ENCODE measurements at regions not wholly inside any gene's neighbourhood (a gene's known extent, or its start where the extent isn't known, plus 50 kb on each side); places are given as distances from the start of the nearest gene placed in this dataset.

DNA sequence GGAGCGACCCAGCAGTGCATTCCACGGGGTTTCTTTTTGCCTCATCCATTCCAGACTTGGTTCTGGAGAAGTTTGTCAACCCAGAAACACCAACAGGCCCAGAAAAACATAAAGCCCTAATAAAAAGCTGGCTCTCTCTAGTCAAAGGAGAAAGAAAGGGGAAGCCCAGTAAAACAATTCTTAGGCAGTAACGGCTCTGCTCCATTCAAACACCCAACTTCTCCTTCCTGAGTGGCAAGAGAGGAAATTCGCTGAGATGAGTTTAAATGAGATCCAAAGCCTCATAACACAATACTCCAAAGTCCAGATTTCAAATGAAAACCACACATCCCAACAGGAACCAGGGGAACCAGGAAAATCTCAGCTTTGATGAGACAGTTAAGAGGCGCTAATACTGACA lies 179.9 kb downstream of the RPIA start:
- no peak for TF ChIP-seq POLR2A (IDR thresholded peaks at IDR 0.05)
- TF ChIP-seq, protein P1, sequence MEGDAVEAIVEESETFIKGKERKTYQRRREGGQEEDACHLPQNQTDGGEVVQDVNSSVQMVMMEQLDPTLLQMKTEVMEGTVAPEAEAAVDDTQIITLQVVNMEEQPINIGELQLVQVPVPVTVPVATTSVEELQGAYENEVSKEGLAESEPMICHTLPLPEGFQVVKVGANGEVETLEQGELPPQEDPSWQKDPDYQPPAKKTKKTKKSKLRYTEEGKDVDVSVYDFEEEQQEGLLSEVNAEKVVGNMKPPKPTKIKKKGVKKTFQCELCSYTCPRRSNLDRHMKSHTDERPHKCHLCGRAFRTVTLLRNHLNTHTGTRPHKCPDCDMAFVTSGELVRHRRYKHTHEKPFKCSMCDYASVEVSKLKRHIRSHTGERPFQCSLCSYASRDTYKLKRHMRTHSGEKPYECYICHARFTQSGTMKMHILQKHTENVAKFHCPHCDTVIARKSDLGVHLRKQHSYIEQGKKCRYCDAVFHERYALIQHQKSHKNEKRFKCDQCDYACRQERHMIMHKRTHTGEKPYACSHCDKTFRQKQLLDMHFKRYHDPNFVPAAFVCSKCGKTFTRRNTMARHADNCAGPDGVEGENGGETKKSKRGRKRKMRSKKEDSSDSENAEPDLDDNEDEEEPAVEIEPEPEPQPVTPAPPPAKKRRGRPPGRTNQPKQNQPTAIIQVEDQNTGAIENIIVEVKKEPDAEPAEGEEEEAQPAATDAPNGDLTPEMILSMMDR (IDR thresholded peaks at IDR 0.05) = no peak
